H1 (cell line): ENCODE measurements at regions not wholly inside any gene's neighbourhood (a gene's known extent, or its start where the extent isn't known, plus 50 kb on each side); places are given as distances from the start of the nearest gene placed in this dataset.

Experiments
- CTCF ChIA-PET: fragments of 300-600 bp; sonication (Branson Sonifier 250); formaldehyde crosslinking; loops from one replicate; lab custom pipeline; 2021; ENCODE audit not compliant: partially characterized antibody; lab: Charles Lee
- POLR2A ChIA-PET: fragments of 300-600 bp; sonication (Branson Sonifier 250); formaldehyde crosslinking; loops from one replicate; lab custom pipeline; 2021; ENCODE audit warnings: inconsistent platforms; ENCODE audit not compliant: partially characterized antibody; lab: Charles Lee
- DNase-seq, 2 experiments: peaks; one replicate each; pipeline versions ENCODE4 v3.0.0 to v3.0.0-alpha.2; 2010 to 2022; ENCODE audit warnings: low spot score in 2 of 2, low read depth in 1 of 2, mixed read lengths in 1 of 2
- FAIRE-seq: peaks from 2 replicates; lab custom pipeline; 2011; peaks lifted over from hg19 to GRCh38; lab: Jason Lieb, UNC
- H2AFZ ChIP-seq: 2 replicates; pipeline ENCODE4 v1.8.1; 2012; ENCODE audit warnings: low read length, inconsistent platforms
- H2AK5ac ChIP-seq: 2 replicates; pipeline ENCODE4 v1.6.1; 2013; ENCODE audit warnings: low read depth, low read length
- H2BK120ac ChIP-seq: replicated peaks from 2 replicates; pipeline ENCODE3; 2013; ENCODE audit warnings: low read depth, low read length, inconsistent platforms
- H2BK12ac ChIP-seq: 2 replicates; pipeline ENCODE4 v1.6.1; 2013; ENCODE audit warnings: low read depth, low read length
- H2BK15ac ChIP-seq: 2 replicates; pipeline ENCODE4 v1.6.1; 2013; ENCODE audit warnings: low read length
- H2BK20ac ChIP-seq: 2 replicates; pipeline ENCODE4 v1.6.1; 2013; ENCODE audit warnings: low read length
- H2BK5ac ChIP-seq: 2 replicates; pipeline ENCODE4 v1.6.1; 2013; ENCODE audit warnings: low read depth, low read length
- H3K14ac ChIP-seq: 2 replicates; pipeline ENCODE4 v1.6.1; 2013; ENCODE audit warnings: inconsistent platforms; ENCODE audit not compliant: insufficient read length
- H3K18ac ChIP-seq: 2 replicates; pipeline ENCODE4 v1.6.1; 2013; ENCODE audit warnings: low read length; ENCODE audit errors: extremely low read depth
- H3K23ac ChIP-seq: 2 replicates; pipeline ENCODE4 v1.6.1; 2013; ENCODE audit warnings: inconsistent platforms; ENCODE audit not compliant: insufficient read length
- H3K23me2 ChIP-seq: 2 replicates; pipeline ENCODE4 v1.6.1; 2013; ENCODE audit warnings: low read depth, low read length
- H3K27ac ChIP-seq: 2 replicates; pipeline ENCODE4 v1.6.1; 2011; ENCODE audit warnings: low read depth, low read length, inconsistent platforms
- H3K27me3 ChIP-seq, 4 experiments: replicated peaks in 1 of 4; 1 replicate in 1 of 4; 2 replicates in 3 of 4; pipeline versions ENCODE4 v1.6.1 to v1.8.1; 2011 to 2013; ENCODE audit warnings: low read length in 3 of 4, mild to moderate bottlenecking in 3 of 4, inconsistent platforms in 2 of 4, mixed read lengths in 2 of 4, moderate library complexity in 1 of 4; ENCODE audit not compliant: control insufficient read depth in 3 of 4, insufficient read depth in 3 of 4; ENCODE audit errors: extremely low read depth in 1 of 4
- H3K36me3 ChIP-seq, 4 experiments: 2 replicates each; pipeline versions ENCODE4 v1.6.1 to v1.8.1; 2011 to 2013; ENCODE audit warnings: mild to moderate bottlenecking in 4 of 4, low read length in 3 of 4, moderate library complexity in 2 of 4, control low read depth in 1 of 4, inconsistent platforms in 1 of 4; ENCODE audit not compliant: insufficient read depth in 4 of 4, control insufficient read depth in 2 of 4
- H3K4ac ChIP-seq: replicated peaks from 2 replicates; pipeline ENCODE3; 2013; ENCODE audit warnings: low read length, low read depth, mixed read lengths, inconsistent platforms; ENCODE audit not compliant: insufficient read length
- H3K4me1 ChIP-seq, 4 experiments: replicated peaks in 1 of 4; 1 replicate in 1 of 4; 2 replicates in 3 of 4; pipeline versions ENCODE4 v1.6.1 to v1.8.1; 2011 to 2013; ENCODE audit warnings: low read length in 3 of 4, inconsistent platforms in 2 of 4, mixed read lengths in 1 of 4; ENCODE audit not compliant: insufficient read depth in 4 of 4, control insufficient read depth in 3 of 4
- H3K4me2 ChIP-seq, 2 experiments: 2 replicates each; pipeline versions ENCODE4 v1.6.1 to v1.8.1; 2011 to 2013; ENCODE audit warnings: low read depth in 2 of 2, low read length in 2 of 2, control low read depth in 1 of 2, inconsistent platforms in 1 of 2, mild to moderate bottlenecking in 1 of 2; ENCODE audit not compliant: insufficient read depth in 1 of 2
- H3K4me3 ChIP-seq, 4 experiments: fragments of 200-600, 300-600 bp in 1 of 4; sonication (generic), shearing (Covaris generic), sonication (Bioruptor Twin) in 1 of 4; 2 replicates each; pipeline versions ENCODE4 v1.5.1 to v1.8.1; 2011 to 2016; ENCODE audit warnings: low read length in 4 of 4, low read depth in 3 of 4, control low read depth in 2 of 4, inconsistent platforms in 2 of 4, mild to moderate bottlenecking in 2 of 4, mixed read lengths in 1 of 4, moderate library complexity in 1 of 4; ENCODE audit not compliant: insufficient read depth in 2 of 4; ENCODE audit errors: extremely low read depth in 1 of 4
- H3K56ac ChIP-seq: replicated peaks from 2 replicates; pipeline ENCODE3; 2013; ENCODE audit warnings: low read depth, mild to moderate bottlenecking, mixed read lengths, low read length, inconsistent platforms; ENCODE audit not compliant: insufficient read length
- H3K79me1 ChIP-seq: 2 replicates; pipeline ENCODE4 v1.6.1; 2013; ENCODE audit warnings: low read depth, low read length, control low read depth
- H3K79me2 ChIP-seq, 2 experiments: 2 replicates each; pipeline versions ENCODE4 v1.6.1 to v1.8.1; 2012 to 2013; ENCODE audit warnings: low read length in 2 of 2, mild to moderate bottlenecking in 2 of 2, inconsistent platforms in 1 of 2; ENCODE audit not compliant: insufficient read depth in 2 of 2, control insufficient read depth in 1 of 2
- H3K9ac ChIP-seq, 4 experiments: replicated peaks in 1 of 4; 1 replicate in 1 of 4; 2 replicates in 3 of 4; pipeline versions ENCODE4 v1.6.1 to v1.8.1; 2011 to 2013; ENCODE audit warnings: low read depth in 3 of 4, low read length in 3 of 4, control low read depth in 2 of 4, mild to moderate bottlenecking in 2 of 4, moderate library complexity in 2 of 4, inconsistent platforms in 1 of 4; ENCODE audit errors: extremely low read depth in 1 of 4
- H3K9me3 ChIP-seq, 2 experiments: 2 replicates each; pipeline versions ENCODE4 v1.6.1 to v1.8.1; 2012 to 2013; ENCODE audit warnings: mild to moderate bottlenecking in 2 of 2, moderate library complexity in 2 of 2, control low read depth in 1 of 2, inconsistent platforms in 1 of 2, low read depth in 1 of 2, low read length in 1 of 2, mixed read lengths in 1 of 2; ENCODE audit not compliant: insufficient read depth in 2 of 2
- H4K20me1 ChIP-seq, 2 experiments: replicated peaks in 1 of 2; 2 replicates each; pipeline versions ENCODE3 to v1.8.1; 2011 to 2013; ENCODE audit warnings: inconsistent platforms in 2 of 2, low read length in 2 of 2, mild to moderate bottlenecking in 1 of 2; ENCODE audit not compliant: insufficient read depth in 2 of 2, control insufficient read depth in 1 of 2
- H4K5ac ChIP-seq: 2 replicates; pipeline ENCODE4 v1.6.1; 2013; ENCODE audit warnings: low read length, low read depth, mixed read lengths, inconsistent platforms; ENCODE audit not compliant: insufficient read length
- H4K8ac ChIP-seq: 2 replicates; pipeline ENCODE4 v1.8.0; 2013; ENCODE audit warnings: mild to moderate bottlenecking, moderate library complexity, low read length, inconsistent platforms; ENCODE audit not compliant: insufficient read depth; ENCODE audit errors: extremely low read depth
- H4K91ac ChIP-seq: replicated peaks from 2 replicates; pipeline ENCODE3; 2013; ENCODE audit warnings: low read length, mixed read lengths, inconsistent platforms; ENCODE audit not compliant: insufficient read length
- CHD2 ChIP-seq: IDR thresholded peaks from 2 replicates; pipeline ENCODE4 v1.6.1; 2012; ENCODE audit warnings: low read length, improper control_type of control experiment
- CTCF ChIP-seq, 3 experiments: IDR thresholded peaks; 1 replicate in 2 of 3; 2 replicates in 1 of 3; pipeline versions ENCODE4 v1.5.1 to v1.6.1; 2011; ENCODE audit warnings: low read length in 3 of 3, mild to moderate bottlenecking in 3 of 3, inconsistent platforms in 2 of 3, low read depth in 1 of 3, moderate library complexity in 1 of 3; ENCODE audit not compliant: insufficient read depth in 1 of 3; ENCODE audit errors: control extremely low read depth in 1 of 3
- JUND ChIP-seq: IDR thresholded peaks from 2 replicates; pipeline ENCODE4 v1.6.1; 2011; ENCODE audit warnings: mild to moderate bottlenecking, improper control_type of control experiment, low read length
- RAD21 ChIP-seq, 2 experiments: IDR thresholded peaks in 1 of 2; conservative IDR thresholded peaks in 1 of 2; 2 replicates each; pipeline ENCODE4 v1.6.1; 2011; ENCODE audit warnings: low read depth in 2 of 2, low read length in 2 of 2, improper control_type of control experiment in 1 of 2, inconsistent platforms in 1 of 2, mild to moderate bottlenecking in 1 of 2, moderate library complexity in 1 of 2
- SP4 ChIP-seq: IDR thresholded peaks from 2 replicates; pipeline ENCODE4 v1.6.1; 2012; ENCODE audit warnings: low read length, inconsistent platforms
- WGBS, 2 experiments: shearing (Covaris generic) in 1 of 2; methylation state at CpG; one replicate each; pipeline versions ENCODE4 v1.1.6 to v1.1.7; 2013 to 2015; ENCODE audit warnings: low lambda C conversion rate in 2 of 2, mixed read lengths in 2 of 2, inconsistent platforms in 1 of 2, low coverage in 1 of 2, missing lambda C conversion rate in 1 of 2; ENCODE audit not compliant: insufficient replicate concordance in 2 of 2, insufficient coverage in 1 of 2, insufficient read length in 1 of 2; ENCODE audit errors: extremely low coverage in 1 of 2, missing lambda C conversion rate in 1 of 2; 5-methylcytosine and 5-hydroxymethylcytosine counted together

DNA sequence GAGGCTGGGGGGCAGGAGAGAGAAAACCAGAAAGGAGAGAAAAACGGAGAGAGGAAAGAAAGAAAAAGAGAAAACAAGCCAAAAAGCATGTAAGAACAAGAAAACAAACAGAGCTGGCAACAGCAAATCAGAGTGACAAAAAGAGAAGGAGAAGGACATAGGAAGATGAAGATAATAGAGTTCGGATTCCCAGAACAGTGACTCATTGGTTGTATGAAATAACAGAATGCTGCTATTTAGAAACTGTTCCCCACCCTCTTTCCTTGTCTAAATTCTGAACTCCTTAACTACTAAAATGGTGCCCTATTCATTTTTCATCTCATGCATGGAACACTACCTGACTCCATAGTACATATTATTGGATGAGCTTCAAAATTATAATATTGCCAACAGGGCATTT lies 317.4 kb downstream of the C11orf87 start:
- WGBS, 2 experiments, result 78% methylated on average over 2 of the region's 2 CpGs; no CpG with 5 or more reads in 1 of the 2 experiments
- FAIRE-seq, result no peak
- no peak overlapping the region for H3K14ac ChIP-seq
- H3K9me3 ChIP-seq, result no peaks in the 10 kb centered on the region
- no peaks in the 10 kb centered on the region for H4K20me1 ChIP-seq
- no peak overlapping the region for H2AK5ac ChIP-seq
- CTCF ChIA-PET, result interaction anchor here (0.7 to 1.0 kb wide), 2 partner anchors 10 to 42 kb away, joined by 3 read pairs; no protein-coding TSS in a partner anchor
- TF ChIP-seq SP4 (no peak), RAD21 (IDR thresholded peaks at IDR 0.05 in 1 of 2, conservative IDR thresholded peaks at IDR 0.05 in 1 of 2; ENCODE audit: low read depth in 2 of 2, low read length in 2 of 2) (no peak), CTCF (IDR thresholded peaks at IDR 0.05; ENCODE audit: control extremely low read depth in 1 of 3, insufficient read depth in 1 of 3, low read depth in 1 of 3, low read length in 3 of 3) (no peak), CHD2 (no peak), JUND (no peak)
- TF ChIP-seq, all 59 proteins: peak for 0
- Histone ChIP-seq H3K18ac (no peak overlapping the region), H3K36me3 (no peaks in the 10 kb centered on the region), H2BK12ac (no peak overlapping the region), H3K4me3 (no peak overlapping the region), H3K79me2 (no peaks in the 10 kb centered on the region), H2AFZ (no peak overlapping the region), H3K27me3 (no peaks in the 10 kb centered on the region), H3K56ac (no peak overlapping the region), H3K4me1 (no peaks in the 10 kb centered on the region), H2BK120ac (no peak overlapping the region), H4K8ac (no peak overlapping the region), H2BK15ac (no peak overlapping the region), H2BK20ac (no peak overlapping the region), H3K9ac (peak overlapping the region in 1 of 4 experiments; percentile 34; a peak in 1 of 7 replicates), H3K23ac (no peak overlapping the region), H4K5ac (no peak overlapping the region), H3K23me2 (no peaks in the 10 kb centered on the region), H2BK5ac (no peak overlapping the region), H3K27ac (no peak overlapping the region), H3K4ac (no peak overlapping the region), H4K91ac (no peak overlapping the region), H3K4me2 (no peak overlapping the region), H3K79me1 (no peaks in the 10 kb centered on the region)
- DNase-seq, result no peak
- POLR2A ChIA-PET, result no interaction called here
